B cell (primary cell): ENCODE measurements at regions not wholly inside any gene's neighbourhood (a gene's known extent, or its start where the extent isn't known, plus 50 kb on each side); places are given as distances from the start of the nearest gene placed in this dataset.

ENCODE experiments used
- EZH2 ChIP-seq: IDR thresholded peaks from 2 replicates; pipeline ENCODE4 v1.6.1; 2012; ENCODE audit warnings: borderline replicate concordance, low read depth, mild to moderate bottlenecking, moderate library complexity, low read length; ENCODE audit not compliant: insufficient read depth, poor library complexity, severe bottlenecking
- TF ChIP-seq, protein P1 (sequence below): fragments of 200-600 bp; IDR thresholded peaks from one replicate; pipeline ENCODE4 v1.8.0; 2022; ENCODE audit warnings: antibody characterized with exemption, mild to moderate bottlenecking

DNA sequence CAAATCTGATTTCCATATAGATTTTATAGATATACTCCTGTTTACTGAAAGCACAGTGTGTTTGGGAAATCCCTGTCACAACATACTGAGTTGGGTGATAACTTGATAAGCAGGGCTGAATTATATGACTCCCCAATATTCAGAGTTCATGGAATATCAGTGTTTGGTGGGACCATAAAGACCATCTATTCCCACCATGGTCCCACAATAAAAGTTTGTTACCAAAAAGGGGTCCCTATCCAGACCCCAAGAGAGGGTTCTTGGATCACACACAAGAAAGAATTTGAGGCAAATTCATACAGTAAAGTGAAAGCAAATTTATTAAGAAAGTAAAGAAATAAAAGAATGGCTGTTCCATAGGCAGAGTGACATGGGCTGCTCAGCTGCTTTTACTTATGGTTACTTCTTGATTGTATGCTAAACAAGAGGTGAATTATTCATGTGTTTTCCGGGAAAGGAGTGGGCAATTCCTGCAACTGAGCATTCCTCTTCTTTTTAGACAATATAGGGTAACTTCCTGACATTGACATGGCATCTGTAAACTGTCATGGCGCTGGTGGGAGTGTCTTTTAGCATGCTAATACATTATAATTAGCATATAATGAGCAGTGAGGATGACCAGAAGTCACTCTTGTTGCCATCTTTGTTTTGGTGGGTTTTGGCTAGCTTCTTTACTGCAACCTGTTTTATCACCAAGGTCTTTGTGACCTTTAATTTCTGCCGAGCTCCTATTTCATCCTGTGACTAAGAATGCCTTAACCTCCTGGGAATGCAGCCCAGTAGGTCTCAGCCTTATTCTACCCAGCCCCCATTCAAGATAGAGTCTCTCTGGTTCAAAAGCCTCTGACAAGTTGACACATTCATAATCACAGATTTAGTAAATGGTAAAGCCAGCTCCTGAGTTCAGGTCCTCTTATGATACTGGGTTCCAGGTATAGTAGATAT, 240.6 kb upstream of the PDGFD start:
- TF ChIP-seq, protein P1, sequence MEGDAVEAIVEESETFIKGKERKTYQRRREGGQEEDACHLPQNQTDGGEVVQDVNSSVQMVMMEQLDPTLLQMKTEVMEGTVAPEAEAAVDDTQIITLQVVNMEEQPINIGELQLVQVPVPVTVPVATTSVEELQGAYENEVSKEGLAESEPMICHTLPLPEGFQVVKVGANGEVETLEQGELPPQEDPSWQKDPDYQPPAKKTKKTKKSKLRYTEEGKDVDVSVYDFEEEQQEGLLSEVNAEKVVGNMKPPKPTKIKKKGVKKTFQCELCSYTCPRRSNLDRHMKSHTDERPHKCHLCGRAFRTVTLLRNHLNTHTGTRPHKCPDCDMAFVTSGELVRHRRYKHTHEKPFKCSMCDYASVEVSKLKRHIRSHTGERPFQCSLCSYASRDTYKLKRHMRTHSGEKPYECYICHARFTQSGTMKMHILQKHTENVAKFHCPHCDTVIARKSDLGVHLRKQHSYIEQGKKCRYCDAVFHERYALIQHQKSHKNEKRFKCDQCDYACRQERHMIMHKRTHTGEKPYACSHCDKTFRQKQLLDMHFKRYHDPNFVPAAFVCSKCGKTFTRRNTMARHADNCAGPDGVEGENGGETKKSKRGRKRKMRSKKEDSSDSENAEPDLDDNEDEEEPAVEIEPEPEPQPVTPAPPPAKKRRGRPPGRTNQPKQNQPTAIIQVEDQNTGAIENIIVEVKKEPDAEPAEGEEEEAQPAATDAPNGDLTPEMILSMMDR: no peak
- TF ChIP-seq EZH2: no peak
